GF-D8 (cell line): ENCODE measurements at regions not wholly inside any gene's neighbourhood (a gene's known extent, or its start where the extent isn't known, plus 50 kb on each side); places are given as distances from the start of the nearest gene placed in this dataset.

Experiments
- DNase-seq: peaks from one replicate; lab custom pipeline; 2025; lab: John Stamatoyannopoulos, UW

- no peak for DNase-seq
Observed at GRCh38 chr11:45473341-45473895, 187.3 kb upstream of the SYT13 start.

- no peak for DNase-seq
Observed at GRCh38 chr11:45472716-45473317, 186.7 kb upstream of the SYT13 start.

GRCh38 chr11:45471266-45471665 lies 185.1 kb upstream of the SYT13 start:
- no peak for DNase-seq

- DNase-seq: no peak
Observed at GRCh38 chr11:45470794-45471167, 184.6 kb upstream of the SYT13 start.

GRCh38 chr11:45470151-45470793 lies 184.1 kb upstream of the SYT13 start:
- DNase-seq: no peak

GRCh38 chr11:45468267-45468856 lies 182.2 kb upstream of the SYT13 start:
- DNase-seq: no peak

GRCh38 chr11:45463541-45463940 lies 177.4 kb upstream of the SYT13 start:
- DNase-seq: no peak

- no peak for DNase-seq
Observed at GRCh38 chr11:45461514-45461913, 175.4 kb upstream of the SYT13 start.

- no peak for DNase-seq
Observed at GRCh38 chr11:45459491-45459890, 173.3 kb upstream of the SYT13 start.

- no peak for DNase-seq
Observed at GRCh38 chr11:45458269-45458668, 172.1 kb upstream of the SYT13 start.

- DNase-seq: peak; percentile 1
Observed at GRCh38 chr11:45457649-45458048, 171.5 kb upstream of the SYT13 start.

- no peak for DNase-seq
Observed at GRCh38 chr11:45456686-45457085, 170.5 kb upstream of the SYT13 start.

GRCh38 chr11:45455536-45455935 lies 169.4 kb upstream of the SYT13 start:
- no peak for DNase-seq

GRCh38 chr11:45454917-45455401 lies 168.8 kb upstream of the SYT13 start:
- no peak for DNase-seq

GRCh38 chr11:45453721-45454120 lies 167.6 kb upstream of the SYT13 start:
- DNase-seq: no peak

- DNase-seq: no peak
Observed at GRCh38 chr11:45451766-45452440, 165.8 kb upstream of the SYT13 start.

GRCh38 chr11:45450189-45450588 lies 164.0 kb upstream of the SYT13 start:
- DNase-seq: no peak

- DNase-seq: no peak
Observed at GRCh38 chr11:45449036-45449601, 163.0 kb upstream of the SYT13 start.

GRCh38 chr11:45448561-45448960 lies 162.4 kb upstream of the SYT13 start:
- DNase-seq: no peak

GRCh38 chr11:45446998-45447397 lies 160.9 kb upstream of the SYT13 start:
- DNase-seq: no peak

- DNase-seq: no peak
Observed at GRCh38 chr11:45446434-45446833, 160.3 kb upstream of the SYT13 start.

- no peak for DNase-seq
Observed at GRCh38 chr11:45444796-45445195, 158.7 kb upstream of the SYT13 start.
